A549 (cell line): ENCODE measurements at regions not wholly inside any gene's neighbourhood (a gene's known extent, or its start where the extent isn't known, plus 50 kb on each side); places are given as distances from the start of the nearest gene placed in this dataset.

Experiments used
- POLR2A ChIP-seq: IDR thresholded peaks from 2 replicates; pipeline ENCODE4 v1.6.1; 2012; ENCODE audit warnings: mild to moderate bottlenecking, low read length
- POLR2AphosphoS2 ChIP-seq: conservative IDR thresholded peaks from 2 replicates; pipeline ENCODE4 v1.6.1; 2012; ENCODE audit warnings: low read length, improper control_type of control experiment, inconsistent platforms
- TF ChIP-seq, protein P1 (sequence below): fragments of >200 bp; sonication (Bioruptor Twin); formaldehyde crosslinking; IDR thresholded peaks from 3 replicates; pipeline ENCODE4 v1.5.1; 2016

DNA sequence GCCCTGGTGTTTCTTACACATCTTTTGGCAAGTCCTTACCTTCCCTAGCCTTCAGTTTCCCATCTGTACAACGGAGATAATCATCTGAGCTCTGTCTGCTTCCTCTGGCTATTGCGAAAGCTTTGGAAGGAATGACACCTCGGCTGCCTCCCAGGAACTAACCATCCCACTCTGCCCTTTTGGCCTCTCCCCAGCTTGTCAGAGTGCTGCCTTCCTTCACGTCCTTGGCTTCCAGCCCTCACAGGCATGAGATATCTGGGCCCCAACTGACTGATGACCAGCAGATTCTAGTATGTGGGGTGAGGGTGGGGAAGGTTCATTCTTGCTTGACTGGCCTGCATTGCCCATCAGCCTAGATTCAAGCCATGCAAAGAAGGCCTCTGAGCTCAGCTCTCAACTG, 253.1 kb upstream of the FGGY start:
- TF ChIP-seq POLR2A: no peak
- TF ChIP-seq, protein P1, sequence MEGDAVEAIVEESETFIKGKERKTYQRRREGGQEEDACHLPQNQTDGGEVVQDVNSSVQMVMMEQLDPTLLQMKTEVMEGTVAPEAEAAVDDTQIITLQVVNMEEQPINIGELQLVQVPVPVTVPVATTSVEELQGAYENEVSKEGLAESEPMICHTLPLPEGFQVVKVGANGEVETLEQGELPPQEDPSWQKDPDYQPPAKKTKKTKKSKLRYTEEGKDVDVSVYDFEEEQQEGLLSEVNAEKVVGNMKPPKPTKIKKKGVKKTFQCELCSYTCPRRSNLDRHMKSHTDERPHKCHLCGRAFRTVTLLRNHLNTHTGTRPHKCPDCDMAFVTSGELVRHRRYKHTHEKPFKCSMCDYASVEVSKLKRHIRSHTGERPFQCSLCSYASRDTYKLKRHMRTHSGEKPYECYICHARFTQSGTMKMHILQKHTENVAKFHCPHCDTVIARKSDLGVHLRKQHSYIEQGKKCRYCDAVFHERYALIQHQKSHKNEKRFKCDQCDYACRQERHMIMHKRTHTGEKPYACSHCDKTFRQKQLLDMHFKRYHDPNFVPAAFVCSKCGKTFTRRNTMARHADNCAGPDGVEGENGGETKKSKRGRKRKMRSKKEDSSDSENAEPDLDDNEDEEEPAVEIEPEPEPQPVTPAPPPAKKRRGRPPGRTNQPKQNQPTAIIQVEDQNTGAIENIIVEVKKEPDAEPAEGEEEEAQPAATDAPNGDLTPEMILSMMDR: no peak
- no peak for TF ChIP-seq POLR2AphosphoS2
